KMS-11 (cell line): ENCODE measurements at regions not wholly inside any gene's neighbourhood (a gene's known extent, or its start where the extent isn't known, plus 50 kb on each side); places are given as distances from the start of the nearest gene placed in this dataset.
A peak's percentile ranks its signal among the peaks of the same experiment; 100 is the strongest.

Experiments used
- H2AFZ ChIP-seq: fragments of 200-600 bp; sonication (generic); 2 replicates; pipeline ENCODE4 v1.6.1; 2016; ENCODE audit warnings: antibody characterized with exemption, mixed run types, low read depth
- H3K27ac ChIP-seq: fragments of 200-600 bp; sonication (generic); 2 replicates; pipeline ENCODE4 v1.6.1; 2016; ENCODE audit warnings: mild to moderate bottlenecking, mixed run types
- H3K27me3 ChIP-seq: fragments of 200-600 bp; sonication (generic); 2 replicates; pipeline ENCODE4 v1.6.1; 2017; ENCODE audit warnings: mild to moderate bottlenecking, low read depth, mixed run types, moderate library complexity; ENCODE audit not compliant: insufficient read depth
- H3K36me3 ChIP-seq: fragments of 200-600 bp; sonication (generic); 2 replicates; pipeline ENCODE4 v1.6.1; 2017; ENCODE audit warnings: mild to moderate bottlenecking, mixed run types; ENCODE audit not compliant: insufficient read depth
- H3K4me1 ChIP-seq: fragments of 200-600 bp; sonication (generic); 2 replicates; pipeline ENCODE4 v1.6.1; 2016; ENCODE audit warnings: mild to moderate bottlenecking, low read depth, mixed run types; ENCODE audit not compliant: poor library complexity, severe bottlenecking
- H3K4me2 ChIP-seq: fragments of 200-600 bp; sonication (generic); 2 replicates; pipeline ENCODE4 v1.7.0; 2016; ENCODE audit warnings: mild to moderate bottlenecking, mixed run types
- H3K4me3 ChIP-seq: fragments of 200-600 bp; sonication (generic); IDR thresholded peaks from 2 replicates; pipeline ENCODE4 v1.6.1; 2017; ENCODE audit warnings: low read depth, low read length, mixed read lengths; ENCODE audit not compliant: insufficient read depth
- H3K79me2 ChIP-seq: fragments of 200-600 bp; sonication (generic); 2 replicates; pipeline ENCODE4 v1.6.1; 2016; ENCODE audit warnings: low read depth, mixed run types; ENCODE audit not compliant: insufficient read depth
- H3K9ac ChIP-seq: fragments of 200-600 bp; sonication (generic); 2 replicates; pipeline ENCODE4 v1.6.1; 2016; ENCODE audit warnings: mild to moderate bottlenecking, mixed run types
- H4K20me1 ChIP-seq: fragments of 200-600 bp; sonication (generic); 2 replicates; pipeline ENCODE4 v1.6.1; 2016; ENCODE audit warnings: mild to moderate bottlenecking, mixed run types; ENCODE audit not compliant: insufficient read depth
- TF ChIP-seq, protein P1 (sequence below): fragments of 200-600 bp; sonication (generic); conservative IDR thresholded peaks from 2 replicates; pipeline ENCODE4 v1.6.1; 2017; ENCODE audit warnings: low read depth, mild to moderate bottlenecking, antibody characterized with exemption, low read length, moderate library complexity, mixed read lengths

DNA sequence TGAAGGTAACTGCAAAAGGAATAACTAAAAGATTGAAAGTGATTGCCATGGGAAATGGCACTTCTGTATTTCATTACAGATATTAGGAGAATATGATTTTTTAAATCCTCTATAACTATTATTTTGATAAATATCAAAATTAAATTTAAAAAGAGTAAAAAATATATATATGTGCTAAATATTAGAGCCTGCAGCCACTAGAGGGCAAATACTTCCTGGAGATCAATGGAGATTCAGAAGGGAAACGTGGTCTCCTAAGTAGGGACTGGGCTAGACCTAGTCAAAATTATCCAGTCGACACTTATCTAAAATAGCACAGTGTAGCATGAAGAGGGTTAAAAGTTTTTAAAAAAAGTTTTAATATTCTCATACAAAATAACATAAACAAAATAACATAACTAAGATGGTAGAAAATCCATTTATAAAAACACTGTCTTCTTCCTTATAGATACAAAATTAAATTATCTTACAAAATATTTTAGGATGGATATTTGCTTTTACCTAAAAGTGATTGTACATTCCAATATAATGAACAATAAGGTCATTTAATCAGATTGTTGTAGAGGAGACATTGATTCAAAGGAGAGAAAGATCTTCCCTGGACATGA lies 434.3 kb downstream of the MDFIC start:
- Histone ChIP-seq H3K4me3 (no peak overlapping the region), H3K4me1 (peaks cover 7% of the 10 kb centered on the region), H3K4me2 (no peak overlapping the region), H3K36me3 (no peaks in the 10 kb centered on the region), H3K79me2 (no peaks in the 10 kb centered on the region), H2AFZ (no peak overlapping the region), H3K27me3 (no peaks in the 10 kb centered on the region), H3K9ac (no peak overlapping the region), H4K20me1 (no peaks in the 10 kb centered on the region), H3K27ac (no peak overlapping the region)
- TF ChIP-seq, protein P1, sequence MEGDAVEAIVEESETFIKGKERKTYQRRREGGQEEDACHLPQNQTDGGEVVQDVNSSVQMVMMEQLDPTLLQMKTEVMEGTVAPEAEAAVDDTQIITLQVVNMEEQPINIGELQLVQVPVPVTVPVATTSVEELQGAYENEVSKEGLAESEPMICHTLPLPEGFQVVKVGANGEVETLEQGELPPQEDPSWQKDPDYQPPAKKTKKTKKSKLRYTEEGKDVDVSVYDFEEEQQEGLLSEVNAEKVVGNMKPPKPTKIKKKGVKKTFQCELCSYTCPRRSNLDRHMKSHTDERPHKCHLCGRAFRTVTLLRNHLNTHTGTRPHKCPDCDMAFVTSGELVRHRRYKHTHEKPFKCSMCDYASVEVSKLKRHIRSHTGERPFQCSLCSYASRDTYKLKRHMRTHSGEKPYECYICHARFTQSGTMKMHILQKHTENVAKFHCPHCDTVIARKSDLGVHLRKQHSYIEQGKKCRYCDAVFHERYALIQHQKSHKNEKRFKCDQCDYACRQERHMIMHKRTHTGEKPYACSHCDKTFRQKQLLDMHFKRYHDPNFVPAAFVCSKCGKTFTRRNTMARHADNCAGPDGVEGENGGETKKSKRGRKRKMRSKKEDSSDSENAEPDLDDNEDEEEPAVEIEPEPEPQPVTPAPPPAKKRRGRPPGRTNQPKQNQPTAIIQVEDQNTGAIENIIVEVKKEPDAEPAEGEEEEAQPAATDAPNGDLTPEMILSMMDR: peak; percentile 67

- Histone ChIP-seq H3K4me1 (peaks cover 7% of the 10 kb centered on the region), H3K36me3 (no peaks in the 10 kb centered on the region), H3K27me3 (no peaks in the 10 kb centered on the region), H3K4me3 (no peak overlapping the region), H3K9ac (no peak overlapping the region), H3K4me2 (no peak overlapping the region), H3K27ac (no peak overlapping the region), H3K79me2 (no peaks in the 10 kb centered on the region), H4K20me1 (no peaks in the 10 kb centered on the region), H2AFZ (no peak overlapping the region)
- TF ChIP-seq, protein P1: no peak
These were observed 433.0 kb downstream of the MDFIC start for GRCh38 chr7:115354925-115355324.

DNA sequence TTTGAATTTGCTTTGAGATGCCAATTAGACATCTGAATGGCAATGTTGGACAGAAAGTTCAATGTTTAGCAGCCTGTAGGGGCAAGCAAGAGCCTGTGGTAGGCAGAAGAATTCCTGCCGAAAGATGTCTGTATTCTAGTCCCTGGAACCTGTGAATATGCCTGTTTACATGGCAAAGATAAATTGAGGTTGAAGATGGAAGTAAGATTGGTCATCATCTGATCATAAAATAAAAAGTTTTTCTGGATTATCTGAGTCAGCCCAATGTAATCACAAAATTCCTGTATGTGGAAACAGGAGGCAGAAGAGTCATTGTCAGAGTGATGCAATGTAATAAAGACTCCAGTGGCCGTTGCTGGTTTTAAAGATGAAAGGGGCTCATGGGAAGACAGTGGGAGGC lies 430.5 kb downstream of the MDFIC start:
- no peak overlapping the region for H3K4me2 ChIP-seq

DNA sequence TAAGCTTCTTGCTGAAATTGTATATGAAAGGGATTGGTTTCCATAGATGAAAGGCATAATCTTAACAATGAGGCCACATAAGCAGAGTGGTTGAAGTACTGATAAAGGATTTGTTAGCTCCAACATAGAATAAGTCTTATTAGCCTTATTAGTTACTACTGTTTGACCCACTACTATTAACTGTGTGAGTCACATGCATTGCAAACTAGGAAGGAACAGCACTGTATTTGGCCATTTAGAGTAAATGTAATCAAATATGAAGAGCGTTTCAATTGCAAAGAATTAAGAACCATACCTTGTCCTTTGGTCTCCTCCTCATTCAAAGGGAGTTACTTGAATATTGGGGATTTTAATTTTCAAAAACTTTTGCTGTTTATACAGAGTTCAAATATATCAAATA lies 428.9 kb downstream of the MDFIC start:
- Histone ChIP-seq H3K36me3 (no peaks in the 10 kb centered on the region), H3K9ac (no peak overlapping the region), H2AFZ (no peak overlapping the region), H3K4me2 (no peak overlapping the region), H3K27me3 (no peaks in the 10 kb centered on the region), H3K4me3 (no peak overlapping the region), H4K20me1 (no peaks in the 10 kb centered on the region), H3K4me1 (no peaks in the 10 kb centered on the region), H3K79me2 (no peaks in the 10 kb centered on the region), H3K27ac (no peak overlapping the region)
- TF ChIP-seq, protein P1: no peak

More for the DNA sequence above, 430.5 kb downstream of the MDFIC start:
- Histone ChIP-seq H4K20me1 (no peaks in the 10 kb centered on the region), H3K4me3 (no peak overlapping the region), H3K27ac (no peak overlapping the region), H3K27me3 (no peaks in the 10 kb centered on the region), H3K36me3 (no peaks in the 10 kb centered on the region), H2AFZ (no peak overlapping the region), H3K9ac (no peak overlapping the region), H3K79me2 (no peaks in the 10 kb centered on the region), H3K4me1 (no peaks in the 10 kb centered on the region)
- TF ChIP-seq, protein P1: no peak
